ENCODE measurements at regions not wholly inside any gene's neighbourhood (a gene's known extent, or its start where the extent isn't known, plus 50 kb on each side); places are given as distances from the start of the nearest gene placed in this dataset.

GRCh38 chr5:6926491-6927038 is 213.3 kb downstream of the TENT4A start:
- POLR2A ChIA-PET: no interaction called here
- no peak for FAIRE-seq
- Histone ChIP-seq H3K4me1 (no peaks in the 10 kb centered on the region), H3K27ac (no peak overlapping the region), H3K4me3 (no peak overlapping the region), H3K4me2 (no peak overlapping the region), H3K9me3 (no peaks in the 10 kb centered on the region)
- WGBS (ENCODE audit: missing lambda C conversion rate): 0% methylated on average over 1 of the region's 1 CpG
- no peak for DNase-seq (ENCODE audit: low read depth in 1 of 2, low spot score in 1 of 2)
- CTCF ChIA-PET: no interaction called here
- no peak for ATAC-seq
- TF ChIP-seq HOXB13 (CRISPR knock-in tag; IDR thresholded peaks at IDR 0.05; ENCODE audit: low read depth): no peak
- no peak for TF ChIP-seq RNF2 (IDR thresholded peaks at IDR 0.05; ENCODE audit: borderline replicate concordance, low read depth)
- TF ChIP-seq, protein P1, sequence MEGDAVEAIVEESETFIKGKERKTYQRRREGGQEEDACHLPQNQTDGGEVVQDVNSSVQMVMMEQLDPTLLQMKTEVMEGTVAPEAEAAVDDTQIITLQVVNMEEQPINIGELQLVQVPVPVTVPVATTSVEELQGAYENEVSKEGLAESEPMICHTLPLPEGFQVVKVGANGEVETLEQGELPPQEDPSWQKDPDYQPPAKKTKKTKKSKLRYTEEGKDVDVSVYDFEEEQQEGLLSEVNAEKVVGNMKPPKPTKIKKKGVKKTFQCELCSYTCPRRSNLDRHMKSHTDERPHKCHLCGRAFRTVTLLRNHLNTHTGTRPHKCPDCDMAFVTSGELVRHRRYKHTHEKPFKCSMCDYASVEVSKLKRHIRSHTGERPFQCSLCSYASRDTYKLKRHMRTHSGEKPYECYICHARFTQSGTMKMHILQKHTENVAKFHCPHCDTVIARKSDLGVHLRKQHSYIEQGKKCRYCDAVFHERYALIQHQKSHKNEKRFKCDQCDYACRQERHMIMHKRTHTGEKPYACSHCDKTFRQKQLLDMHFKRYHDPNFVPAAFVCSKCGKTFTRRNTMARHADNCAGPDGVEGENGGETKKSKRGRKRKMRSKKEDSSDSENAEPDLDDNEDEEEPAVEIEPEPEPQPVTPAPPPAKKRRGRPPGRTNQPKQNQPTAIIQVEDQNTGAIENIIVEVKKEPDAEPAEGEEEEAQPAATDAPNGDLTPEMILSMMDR (IDR thresholded peaks at IDR 0.05): no peak
- TF ChIP-seq KDM5A (IDR thresholded peaks at IDR 0.05): no peak
- TF ChIP-seq RAD21 (conservative IDR thresholded peaks at IDR 0.05 in 1 of 2, IDR thresholded peaks at IDR 0.05 in 1 of 2): no peak
- no peak for TF ChIP-seq ATOH8 (CRISPR knock-in tag; IDR thresholded peaks at IDR 0.05; ENCODE audit: low read depth)
- no peak for TF ChIP-seq ZNF302 (CRISPR knock-in tag; IDR thresholded peaks at IDR 0.05)
- no peak for TF ChIP-seq SMC3 (IDR thresholded peaks at IDR 0.05)
- TF ChIP-seq, protein P2, sequence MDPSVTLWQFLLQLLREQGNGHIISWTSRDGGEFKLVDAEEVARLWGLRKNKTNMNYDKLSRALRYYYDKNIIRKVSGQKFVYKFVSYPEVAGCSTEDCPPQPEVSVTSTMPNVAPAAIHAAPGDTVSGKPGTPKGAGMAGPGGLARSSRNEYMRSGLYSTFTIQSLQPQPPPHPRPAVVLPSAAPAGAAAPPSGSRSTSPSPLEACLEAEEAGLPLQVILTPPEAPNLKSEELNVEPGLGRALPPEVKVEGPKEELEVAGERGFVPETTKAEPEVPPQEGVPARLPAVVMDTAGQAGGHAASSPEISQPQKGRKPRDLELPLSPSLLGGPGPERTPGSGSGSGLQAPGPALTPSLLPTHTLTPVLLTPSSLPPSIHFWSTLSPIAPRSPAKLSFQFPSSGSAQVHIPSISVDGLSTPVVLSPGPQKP (IDR thresholded peaks at IDR 0.05; ENCODE audit: low read depth, low read length): no peak
- no peak for TF ChIP-seq EP300 (IDR thresholded peaks at IDR 0.05)
- no peak for TF ChIP-seq JUNB (IDR thresholded peaks at IDR 0.05)
- no peak for TF ChIP-seq POLR2A (IDR thresholded peaks at IDR 0.05; ENCODE audit: low read length)
- TF ChIP-seq ZC3H11A (IDR thresholded peaks at IDR 0.05): no peak
- no peak for TF ChIP-seq EHF (CRISPR knock-in tag; IDR thresholded peaks at IDR 0.05)
- TF ChIP-seq, protein P3, sequence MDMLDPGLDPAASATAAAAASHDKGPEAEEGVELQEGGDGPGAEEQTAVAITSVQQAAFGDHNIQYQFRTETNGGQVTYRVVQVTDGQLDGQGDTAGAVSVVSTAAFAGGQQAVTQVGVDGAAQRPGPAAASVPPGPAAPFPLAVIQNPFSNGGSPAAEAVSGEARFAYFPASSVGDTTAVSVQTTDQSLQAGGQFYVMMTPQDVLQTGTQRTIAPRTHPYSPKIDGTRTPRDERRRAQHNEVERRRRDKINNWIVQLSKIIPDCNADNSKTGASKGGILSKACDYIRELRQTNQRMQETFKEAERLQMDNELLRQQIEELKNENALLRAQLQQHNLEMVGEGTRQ (IDR thresholded peaks at IDR 0.05): no peak

- Histone ChIP-seq H3K27ac (no peak overlapping the region), H3K4me3 (no peak overlapping the region), H3K9me3 (no peaks in the 10 kb centered on the region), H3K4me2 (no peak overlapping the region), H3K4me1 (no peaks in the 10 kb centered on the region)
- ATAC-seq (no peak), FAIRE-seq (no peak), DNase-seq (ENCODE audit: low read depth in 1 of 2, low spot score in 1 of 2) (no peak)
- TF ChIP-seq FOXS1 (CRISPR knock-in tag; IDR thresholded peaks at IDR 0.05): no peak
- ChIA-PET POLR2A (no interaction called here), CTCF (no interaction called here)
- WGBS (ENCODE audit: missing lambda C conversion rate): 6% methylated on average over 1 of the region's 1 CpG
These were observed 222.8 kb downstream of the TENT4A start for GRCh38 chr5:6936031-6936430.

DNA sequence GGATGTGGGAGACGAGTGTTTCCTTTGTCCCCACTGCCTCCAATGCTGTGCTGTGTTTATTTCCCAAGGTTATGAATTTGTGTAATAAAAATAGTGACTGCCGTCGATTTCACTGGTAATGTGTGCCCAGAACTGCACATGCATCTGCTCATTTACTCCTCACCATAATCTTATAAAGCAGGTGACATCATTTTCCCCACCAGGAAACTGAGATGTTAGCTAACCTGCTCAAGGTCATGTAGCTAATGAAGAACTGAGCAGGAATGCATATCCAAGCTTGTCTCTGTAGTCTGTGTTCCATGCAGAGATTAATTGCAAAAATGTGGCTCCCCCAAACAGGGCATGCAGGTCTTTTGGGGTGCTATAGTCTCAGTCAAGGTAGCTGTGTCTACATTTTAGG is 224.4 kb downstream of the TENT4A start:
- CTCF ChIA-PET: no interaction called here
- FAIRE-seq (no peak), ATAC-seq (no peak)

More for the DNA sequence above, 224.4 kb downstream of the TENT4A start:
- DNase-seq (ENCODE audit: low read depth in 1 of 2, low spot score in 1 of 2): no peak
- H3K4me2 ChIP-seq: no peak overlapping the region
- H3K4me3 ChIP-seq: no peak overlapping the region
- H3K27ac ChIP-seq: no peak overlapping the region
- TF ChIP-seq RNF2 (IDR thresholded peaks at IDR 0.05; ENCODE audit: borderline replicate concordance, low read depth): no peak
- TF ChIP-seq JUN (IDR thresholded peaks at IDR 0.05): no peak
- no peak for TF ChIP-seq SMC3 (IDR thresholded peaks at IDR 0.05)
- no peak for TF ChIP-seq KDM5A (IDR thresholded peaks at IDR 0.05)
- no peak for TF ChIP-seq EHMT2 (IDR thresholded peaks at IDR 0.05; ENCODE audit: low read depth)
- TF ChIP-seq CHD2 (IDR thresholded peaks at IDR 0.05; ENCODE audit: low read length, partially characterized antibody): no peak
- TF ChIP-seq HMGXB4 (CRISPR knock-in tag; IDR thresholded peaks at IDR 0.05; ENCODE audit: borderline replicate concordance): no peak
- TF ChIP-seq CBX2 (IDR thresholded peaks at IDR 0.05; ENCODE audit: borderline replicate concordance, low read depth): no peak
- no peaks in the 10 kb centered on the region for H3K9me3 ChIP-seq
- POLR2A ChIA-PET: no interaction called here
- 5% methylated on average over 3 of the region's 3 CpGs for WGBS (ENCODE audit: missing lambda C conversion rate)
- no peaks in the 10 kb centered on the region for H3K4me1 ChIP-seq

Data from A549 (cell line).